HEK293 (cell line): ENCODE measurements at regions not wholly inside any gene's neighbourhood (a gene's known extent, or its start where the extent isn't known, plus 50 kb on each side); places are given as distances from the start of the nearest gene placed in this dataset.

Source experiments
- CTCF ChIA-PET: fragments of 350-600 bp; formaldehyde crosslinking; extraction: SDS; loops from one replicate; lab custom pipeline; 2021; ENCODE audit warnings: antibody characterized with exemption; lab: Yijun Ruan, JAX
- POLR2A ChIA-PET: fragments of 300-600 bp; formaldehyde crosslinking; extraction: SDS; loops from one replicate; lab custom pipeline; 2020; ENCODE audit warnings: antibody characterized with exemption, inconsistent platforms; lab: Yijun Ruan, JAX
- H3K27ac ChIP-seq: fragments of 200-500 bp; sonication (Bioruptor generic); 2 replicates; pipeline ENCODE4 v1.5.1; 2014; ENCODE audit warnings: low read depth, low read length, control low read depth, inconsistent platforms; ENCODE audit errors: extremely low read depth
- H3K36me3 ChIP-seq, 2 experiments: fragments of 200-500 bp in 1 of 2; sonication (Bioruptor generic) in 1 of 2; 1 replicate in 1 of 2; 2 replicates in 1 of 2; pipeline ENCODE4 v1.5.1; 2014 to 2017; ENCODE audit warnings: inconsistent platforms in 2 of 2, low read length in 2 of 2; ENCODE audit not compliant: control insufficient read depth in 2 of 2, insufficient read depth in 1 of 2
- H3K4me1 ChIP-seq: fragments of 200-500 bp; sonication (Bioruptor generic); 2 replicates; pipeline ENCODE4 v1.5.1; 2014; ENCODE audit warnings: mild to moderate bottlenecking, low read length, inconsistent platforms; ENCODE audit not compliant: control insufficient read depth, insufficient read depth
- H3K4me3 ChIP-seq: 2 replicates; pipeline ENCODE4 v1.5.1; 2011; ENCODE audit warnings: low read depth, mild to moderate bottlenecking, control low read depth, low read length, moderate library complexity
- H3K9me3 ChIP-seq: fragments of 200-500 bp; sonication (Bioruptor generic); 2 replicates; pipeline ENCODE4 v1.5.1; 2014; ENCODE audit warnings: low read depth, low read length, inconsistent platforms; ENCODE audit not compliant: control insufficient read depth, insufficient read depth
- BCL11A ChIP-seq: fragments of 450-650 bp; formaldehyde crosslinking; IDR thresholded peaks from 2 replicates; pipeline ENCODE4 v1.5.1; 2016; ENCODE audit warnings: low read depth, missing biosample characterization, missing genetic modification characterization
- IKZF3 ChIP-seq: fragments of 450-650 bp; IDR thresholded peaks from 2 replicates; pipeline ENCODE4 v1.5.0; 2018; ENCODE audit warnings: missing biosample characterization, mild to moderate bottlenecking, missing genetic modification characterization, moderate library complexity
- PBX3 ChIP-seq: sonication (generic); formaldehyde crosslinking; IDR thresholded peaks from 2 replicates; pipeline ENCODE4 v1.8.1; 2022; ENCODE audit warnings: mild to moderate bottlenecking, moderate library complexity, missing genetic modification reagents
- PRDM1 ChIP-seq: fragments of 450-650 bp; formaldehyde crosslinking; IDR thresholded peaks from 2 replicates; pipeline ENCODE4; 2016; ENCODE audit warnings: missing biosample characterization, missing genetic modification characterization
- PRDM10 ChIP-seq: fragments of 450-650 bp; formaldehyde crosslinking; IDR thresholded peaks from 2 replicates; pipeline ENCODE4 v1.5.1; 2016; ENCODE audit warnings: missing biosample characterization, missing genetic modification characterization
- ZBTB21 ChIP-seq: fragments of 450-650 bp; formaldehyde crosslinking; IDR thresholded peaks from 2 replicates; pipeline ENCODE4 v1.5.1; 2017; ENCODE audit warnings: missing biosample characterization, missing genetic modification characterization
- ZEB2 ChIP-seq: fragments of 450-650 bp; formaldehyde crosslinking; IDR thresholded peaks from 2 replicates; pipeline ENCODE4 v1.5.1; 2016; ENCODE audit warnings: missing biosample characterization, missing genetic modification characterization
- ZNF223 ChIP-seq: fragments of 450-650 bp; formaldehyde crosslinking; IDR thresholded peaks from 2 replicates; pipeline ENCODE4 v1.5.1; 2016; ENCODE audit warnings: missing biosample characterization, missing genetic modification characterization
- ZNF26 ChIP-seq: fragments of 450-650 bp; formaldehyde crosslinking; IDR thresholded peaks from 2 replicates; pipeline ENCODE4 v1.5.1; 2016; ENCODE audit warnings: missing biosample characterization, missing genetic modification characterization
- ZNF280D ChIP-seq: fragments of 450-650 bp; formaldehyde crosslinking; IDR thresholded peaks from 2 replicates; pipeline ENCODE4 v1.5.1; 2016; ENCODE audit warnings: missing biosample characterization, missing genetic modification characterization
- ZNF366 ChIP-seq: fragments of 450-650 bp; formaldehyde crosslinking; conservative IDR thresholded peaks from 2 replicates; pipeline ENCODE4 v1.5.1; 2016; ENCODE audit warnings: missing biosample characterization, missing genetic modification characterization
- ZNF560 ChIP-seq: fragments of 450-650 bp; formaldehyde crosslinking; IDR thresholded peaks from 2 replicates; pipeline ENCODE4 v1.5.1; 2017; ENCODE audit warnings: missing biosample characterization, missing genetic modification characterization, borderline replicate concordance
- ZNF626 ChIP-seq: fragments of 450-650 bp; sonication (Bioruptor Pico); formaldehyde crosslinking; IDR thresholded peaks from 2 replicates; pipeline ENCODE4 v1.5.1; 2018; ENCODE audit warnings: missing biosample characterization, missing genetic modification characterization, inconsistent platforms
- ZNF660 ChIP-seq: fragments of 450-650 bp; IDR thresholded peaks from 2 replicates; pipeline ENCODE4 v1.5.1; 2018; ENCODE audit warnings: missing biosample characterization, mild to moderate bottlenecking, missing genetic modification characterization
- TF ChIP-seq, protein P1 (sequence below): fragments of 450-650 bp; formaldehyde crosslinking; IDR thresholded peaks from 2 replicates; pipeline ENCODE4 v1.5.0; 2017; ENCODE audit warnings: missing biosample characterization, missing genetic modification characterization, borderline replicate concordance
- TF ChIP-seq, protein P2 (sequence below): fragments of 450-650 bp; formaldehyde crosslinking; IDR thresholded peaks from 2 replicates; pipeline ENCODE4 v1.5.1; 2016; ENCODE audit warnings: missing biosample characterization, missing genetic modification characterization
- TF ChIP-seq, protein P3 (sequence below): fragments of 450-650 bp; formaldehyde crosslinking; IDR thresholded peaks from 2 replicates; pipeline ENCODE4 v1.5.1; 2016; ENCODE audit warnings: missing biosample characterization, missing genetic modification characterization
- TF ChIP-seq, protein P4 (sequence below): fragments of 450-650 bp; formaldehyde crosslinking; IDR thresholded peaks from 2 replicates; pipeline ENCODE4 v1.5.1; 2016; ENCODE audit warnings: missing biosample characterization, missing genetic modification characterization

DNA sequence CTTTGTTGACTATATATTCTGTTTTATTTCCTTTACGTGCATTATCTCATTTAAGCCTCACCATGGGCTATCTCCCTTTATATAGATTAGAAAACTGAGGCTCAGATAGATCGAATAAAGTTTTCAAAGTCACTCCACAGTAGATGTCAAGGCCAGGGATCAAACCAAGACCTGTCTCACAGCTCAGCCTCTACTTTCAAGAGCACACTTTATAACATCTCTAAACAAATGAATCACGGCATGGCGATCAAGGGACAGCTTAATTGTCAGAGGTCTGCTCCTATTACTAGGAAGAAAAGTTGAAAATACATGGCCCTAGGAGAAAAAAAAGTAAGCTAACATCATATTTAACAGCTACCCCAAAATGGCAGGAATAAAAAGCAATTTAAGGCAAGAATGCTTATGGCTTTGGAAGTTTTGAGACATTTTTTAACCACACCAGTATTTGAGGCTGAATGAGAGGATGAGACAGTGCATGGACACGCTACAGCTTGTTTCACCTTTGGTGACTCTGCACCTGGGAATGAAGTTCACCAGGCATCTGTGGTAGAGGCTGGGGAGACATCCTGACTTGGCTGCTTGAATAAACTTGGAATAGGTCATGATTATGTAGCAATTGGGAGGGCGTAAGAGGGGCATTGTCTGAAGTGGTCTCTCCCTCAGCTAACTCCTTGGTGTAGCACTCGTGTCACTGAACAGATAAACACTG is 486.8 kb upstream of the WWC1 start (continued):
- TF ChIP-seq IKZF3 (tag by site-specific recombination) (no peak), ZNF560 (tag by site-specific recombination) (no peak)
- TF ChIP-seq, protein P1, sequence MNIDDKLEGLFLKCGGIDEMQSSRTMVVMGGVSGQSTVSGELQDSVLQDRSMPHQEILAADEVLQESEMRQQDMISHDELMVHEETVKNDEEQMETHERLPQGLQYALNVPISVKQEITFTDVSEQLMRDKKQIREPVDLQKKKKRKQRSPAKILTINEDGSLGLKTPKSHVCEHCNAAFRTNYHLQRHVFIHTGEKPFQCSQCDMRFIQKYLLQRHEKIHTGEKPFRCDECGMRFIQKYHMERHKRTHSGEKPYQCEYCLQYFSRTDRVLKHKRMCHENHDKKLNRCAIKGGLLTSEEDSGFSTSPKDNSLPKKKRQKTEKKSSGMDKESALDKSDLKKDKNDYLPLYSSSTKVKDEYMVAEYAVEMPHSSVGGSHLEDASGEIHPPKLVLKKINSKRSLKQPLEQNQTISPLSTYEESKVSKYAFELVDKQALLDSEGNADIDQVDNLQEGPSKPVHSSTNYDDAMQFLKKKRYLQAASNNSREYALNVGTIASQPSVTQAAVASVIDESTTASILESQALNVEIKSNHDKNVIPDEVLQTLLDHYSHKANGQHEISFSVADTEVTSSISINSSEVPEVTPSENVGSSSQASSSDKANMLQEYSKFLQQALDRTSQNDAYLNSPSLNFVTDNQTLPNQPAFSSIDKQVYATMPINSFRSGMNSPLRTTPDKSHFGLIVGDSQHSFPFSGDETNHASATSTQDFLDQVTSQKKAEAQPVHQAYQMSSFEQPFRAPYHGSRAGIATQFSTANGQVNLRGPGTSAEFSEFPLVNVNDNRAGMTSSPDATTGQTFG, result no peak
- TF ChIP-seq, protein P2, sequence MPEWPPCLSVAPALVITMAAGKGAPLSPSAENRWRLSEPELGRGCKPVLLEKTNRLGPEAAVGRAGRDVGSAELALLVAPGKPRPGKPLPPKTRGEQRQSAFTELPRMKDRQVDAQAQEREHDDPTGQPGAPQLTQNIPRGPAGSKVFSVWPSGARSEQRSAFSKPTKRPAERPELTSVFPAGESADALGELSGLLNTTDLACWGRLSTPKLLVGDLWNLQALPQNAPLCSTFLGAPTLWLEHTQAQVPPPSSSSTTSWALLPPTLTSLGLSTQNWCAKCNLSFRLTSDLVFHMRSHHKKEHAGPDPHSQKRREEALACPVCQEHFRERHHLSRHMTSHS, result no peak
- TF ChIP-seq, protein P3, sequence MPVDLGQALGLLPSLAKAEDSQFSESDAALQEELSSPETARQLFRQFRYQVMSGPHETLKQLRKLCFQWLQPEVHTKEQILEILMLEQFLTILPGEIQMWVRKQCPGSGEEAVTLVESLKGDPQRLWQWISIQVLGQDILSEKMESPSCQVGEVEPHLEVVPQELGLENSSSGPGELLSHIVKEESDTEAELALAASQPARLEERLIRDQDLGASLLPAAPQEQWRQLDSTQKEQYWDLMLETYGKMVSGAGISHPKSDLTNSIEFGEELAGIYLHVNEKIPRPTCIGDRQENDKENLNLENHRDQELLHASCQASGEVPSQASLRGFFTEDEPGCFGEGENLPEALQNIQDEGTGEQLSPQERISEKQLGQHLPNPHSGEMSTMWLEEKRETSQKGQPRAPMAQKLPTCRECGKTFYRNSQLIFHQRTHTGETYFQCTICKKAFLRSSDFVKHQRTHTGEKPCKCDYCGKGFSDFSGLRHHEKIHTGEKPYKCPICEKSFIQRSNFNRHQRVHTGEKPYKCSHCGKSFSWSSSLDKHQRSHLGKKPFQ (tag by site-specific recombination), result no peak

GRCh38 chr5:167810573-167810972 is 480.9 kb upstream of the WWC1 start:
- H3K4me3 ChIP-seq, result no peak overlapping the region
- ChIA-PET POLR2A (no interaction called here), CTCF (no interaction called here)
- H3K9me3 ChIP-seq, result no peaks in the 10 kb centered on the region
- H3K27ac ChIP-seq, result no peak overlapping the region
- H3K4me1 ChIP-seq, result no peaks in the 10 kb centered on the region
- no peaks in the 10 kb centered on the region for H3K36me3 ChIP-seq
- TF ChIP-seq ZNF223 (tag by site-specific recombination), result no peak
- no peak for TF ChIP-seq ZBTB21 (tag by site-specific recombination)
- TF ChIP-seq ZNF366, result no peak
- TF ChIP-seq ZEB2 (tag by site-specific recombination), result no peak
- no peak for TF ChIP-seq ZNF26
- TF ChIP-seq, protein P4, sequence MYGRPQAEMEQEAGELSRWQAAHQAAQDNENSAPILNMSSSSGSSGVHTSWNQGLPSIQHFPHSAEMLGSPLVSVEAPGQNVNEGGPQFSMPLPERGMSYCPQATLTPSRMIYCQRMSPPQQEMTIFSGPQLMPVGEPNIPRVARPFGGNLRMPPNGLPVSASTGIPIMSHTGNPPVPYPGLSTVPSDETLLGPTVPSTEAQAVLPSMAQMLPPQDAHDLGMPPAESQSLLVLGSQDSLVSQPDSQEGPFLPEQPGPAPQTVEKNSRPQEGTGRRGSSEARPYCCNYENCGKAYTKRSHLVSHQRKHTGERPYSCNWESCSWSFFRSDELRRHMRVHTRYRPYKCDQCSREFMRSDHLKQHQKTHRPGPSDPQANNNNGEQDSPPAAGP, result no peak
- TF ChIP-seq PRDM1 (tag by site-specific recombination), result no peak
- TF ChIP-seq PBX3 (CRISPR knock-in tag), result no peak
- TF ChIP-seq BCL11A, result no peak
- no peak for TF ChIP-seq ZNF280D (tag by site-specific recombination)
- TF ChIP-seq ZNF660, result no peak
- TF ChIP-seq ZNF626 (tag by site-specific recombination), result no peak
- TF ChIP-seq PRDM10 (tag by site-specific recombination), result no peak
